GM12878 (cell line): ENCODE measurements at regions not wholly inside any gene's neighbourhood (a gene's known extent, or its start where the extent isn't known, plus 50 kb on each side); places are given as distances from the start of the nearest gene placed in this dataset.

Experiments
- ATAC-seq: fragments of 200-7000 bp; cut with Tn5 transposase; 3 replicates; pipeline ENCODE4 v1.9.1; 2020; ENCODE audit warnings: mild to moderate bottlenecking, moderate library complexity
- BruUV-seq: library from RNA; stranded (reverse); fragments of 400-500 nt; replicated peaks from 2 replicates; lab custom pipeline; 2021; lab: Mats Ljungman, UMichigan
- CTCF ChIA-PET: fragments of 300-600 bp; sonication (Branson Sonifier 250); formaldehyde crosslinking; extraction: SDS; loops from one replicate; lab custom pipeline; 2021; ENCODE audit warnings: inconsistent platforms; lab: Yijun Ruan, JAX
- POLR2A ChIA-PET: fragments of 350-600 bp; formaldehyde crosslinking; extraction: SDS; loops from one replicate; lab custom pipeline; 2021; ENCODE audit warnings: inconsistent platforms; lab: Charles Lee
- RAD21 ChIA-PET: fragments of 300-600 bp; sonication (Branson Sonifier 250); formaldehyde crosslinking; loops from one replicate; lab custom pipeline; 2023; ENCODE audit warnings: antibody characterized with exemption; ENCODE audit not compliant: unreplicated experiment; lab: Charles Lee
- SMC1A ChIA-PET: fragments of 300-600 bp; sonication (Branson Sonifier 250); formaldehyde crosslinking; loops from one replicate; lab custom pipeline; 2023; ENCODE audit not compliant: unreplicated experiment, uncharacterized antibody; lab: Charles Lee
- DNase-seq: peaks from one replicate; pipeline ENCODE4 v3.0.0-alpha.2; 2011; ENCODE audit warnings: low read depth, low spot score
- FAIRE-seq: peaks from 3 replicates; lab custom pipeline; 2011; peaks lifted over from hg19 to GRCh38; lab: Jason Lieb, UNC
- H2AFZ ChIP-seq: 2 replicates; pipeline ENCODE4 v1.6.0; 2011; ENCODE audit warnings: low read depth, low read length, control low read depth; ENCODE audit not compliant: control insufficient read depth
- H3K27ac ChIP-seq: 2 replicates; pipeline ENCODE4 v1.5.1; 2011; ENCODE audit warnings: control low read depth; ENCODE audit not compliant: control insufficient read depth, insufficient read depth
- H3K27me3 ChIP-seq, 2 experiments: replicated peaks in 1 of 2; 2 replicates each; pipeline versions ENCODE4 v1.6.0 to v1.6.1; 2011; ENCODE audit warnings: low read length in 1 of 2; ENCODE audit not compliant: control insufficient read depth in 2 of 2, insufficient read depth in 2 of 2
- H3K36me3 ChIP-seq, 2 experiments: 2 replicates each; pipeline ENCODE4 v1.5.1; 2011; ENCODE audit warnings: low read length in 1 of 2; ENCODE audit not compliant: control insufficient read depth in 2 of 2, insufficient read depth in 2 of 2
- H3K4me1 ChIP-seq: 2 replicates; pipeline ENCODE4 v1.6.1; 2011; ENCODE audit warnings: mild to moderate bottlenecking, low read length, moderate library complexity, mixed read lengths; ENCODE audit not compliant: control insufficient read depth, insufficient read depth
- H3K4me2 ChIP-seq: 2 replicates; pipeline ENCODE4 v1.6.0; 2011; ENCODE audit warnings: control low read depth; ENCODE audit not compliant: control insufficient read depth, insufficient read depth
- H3K4me3 ChIP-seq: fragments of 200-600 bp; sonication (generic); 2 replicates; pipeline ENCODE4 v1.5.1; 2016
- H3K79me2 ChIP-seq: 2 replicates; pipeline ENCODE4 v1.6.0; 2011; ENCODE audit warnings: low read length; ENCODE audit not compliant: control insufficient read depth, insufficient read depth
- H3K9ac ChIP-seq: 2 replicates; pipeline ENCODE4 v1.8.0; 2011; ENCODE audit warnings: low read length, control low read depth, mixed read lengths; ENCODE audit not compliant: control insufficient read depth, insufficient read depth
- H3K9me3 ChIP-seq: replicated peaks from 3 replicates; pipeline ENCODE4 v1.5.1; 2011; ENCODE audit warnings: mild to moderate bottlenecking, low read length; ENCODE audit not compliant: control insufficient read depth, insufficient read depth
- H4K20me1 ChIP-seq: 2 replicates; pipeline ENCODE4 v1.6.0; 2011; ENCODE audit not compliant: control insufficient read depth, insufficient read depth
- BHLHE40 ChIP-seq, 2 experiments: fragments of 450-650 bp in 1 of 2; IDR thresholded peaks; 2 replicates each; pipeline ENCODE4 v1.6.1; 2011 to 2017; ENCODE audit warnings: low read depth in 2 of 2, borderline replicate concordance in 1 of 2, improper control_type of control experiment in 1 of 2, low read length in 1 of 2, mild to moderate bottlenecking in 1 of 2
- EED ChIP-seq: sonication (generic); IDR thresholded peaks from 2 replicates; pipeline ENCODE4 v1.6.1; 2016; ENCODE audit warnings: antibody characterized with exemption, low read depth
- EZH2 ChIP-seq: IDR thresholded peaks from 2 replicates; pipeline ENCODE4 v1.6.1; 2012; ENCODE audit warnings: low read depth, mild to moderate bottlenecking, control low read depth, inconsistent platforms, low read length, borderline replicate concordance; ENCODE audit not compliant: control insufficient read depth
- MEF2A ChIP-seq: IDR thresholded peaks from 2 replicates; pipeline ENCODE4 v1.6.1; 2011; ENCODE audit warnings: low read depth, mild to moderate bottlenecking, low read length, moderate library complexity; ENCODE audit not compliant: insufficient read depth
- POLR2AphosphoS5 ChIP-seq: IDR thresholded peaks from 2 replicates; pipeline ENCODE4 v1.6.1; 2011; ENCODE audit warnings: mild to moderate bottlenecking, low read length, inconsistent platforms
- PRDM15 ChIP-seq: fragments of 450-650 bp; formaldehyde crosslinking; IDR thresholded peaks from 2 replicates; pipeline ENCODE4 v1.4.0; 2020; ENCODE audit warnings: mild to moderate bottlenecking, moderate library complexity
- ZBTB11 ChIP-seq: fragments of 450-650 bp; formaldehyde crosslinking; IDR thresholded peaks from 2 replicates; pipeline ENCODE4 v1.5.0; 2022; ENCODE audit warnings: mild to moderate bottlenecking, missing genetic modification characterization
- ZNF687 ChIP-seq: fragments of 450-650 bp; IDR thresholded peaks from 2 replicates; pipeline ENCODE4 v1.6.1; 2017; ENCODE audit warnings: mild to moderate bottlenecking, moderate library complexity
- ZZZ3 ChIP-seq: IDR thresholded peaks from 2 replicates; pipeline ENCODE4 v1.6.1; 2011; ENCODE audit warnings: low read depth; ENCODE audit not compliant: control insufficient read depth, insufficient read length
- WGBS: methylation state at CpG from one replicate; pipeline ENCODE4 v1.1.6; 2016; ENCODE audit warnings: low lambda C conversion rate; ENCODE audit not compliant: insufficient replicate concordance, insufficient coverage; ENCODE audit errors: missing lambda C conversion rate; 5-methylcytosine and 5-hydroxymethylcytosine counted together
- in situ Hi-C: fragments of 300-500 bp; cut with MboI; formaldehyde crosslinking; loops from 9 replicates; pipeline ENCODE4 v1.14.3; 2018; ENCODE audit warnings: mixed read lengths
- intact Hi-C: fragments of 100-400 bp; cut with micrococcal nuclease; formaldehyde crosslinking; loops from one replicate; pipeline ENCODE4 v1.14.2; 2022; ENCODE audit not compliant: unreplicated experiment
- TF ChIP-seq, protein P1 (sequence below), 3 experiments: IDR thresholded peaks in 2 of 3; conservative IDR thresholded peaks in 1 of 3; 2 replicates each; pipeline ENCODE4 v1.5.1; 2011; ENCODE audit warnings: low read depth in 3 of 3, low read length in 3 of 3, mild to moderate bottlenecking in 3 of 3, control low read depth in 2 of 3, moderate library complexity in 2 of 3, inconsistent platforms in 1 of 3, mixed read lengths in 1 of 3; ENCODE audit not compliant: control insufficient read depth in 2 of 3, insufficient read depth in 1 of 3; ENCODE audit errors: extremely low read depth in 1 of 3

GRCh38 chr16:51500306-51500705, 349.2 kb upstream of the SALL1 start:
- Histone ChIP-seq H3K79me2 (no peaks in the 10 kb centered on the region), H3K4me3 (no peak overlapping the region), H3K4me2 (no peak overlapping the region), H3K36me3 (no peaks in the 10 kb centered on the region), H2AFZ (no peak overlapping the region), H3K4me1 (no peaks in the 10 kb centered on the region), H3K27ac (no peak overlapping the region), H3K9me3 (no peaks in the 10 kb centered on the region), H3K27me3 (no peaks in the 10 kb centered on the region), H3K9ac (no peak overlapping the region), H4K20me1 (no peaks in the 10 kb centered on the region)
- ATAC-seq, result no peak
- FAIRE-seq, result no peak
- no TSS peak for BruUV-seq
- ChIA-PET CTCF (no interaction called here), SMC1A (interaction anchor here (0.6 to 1.1 kb wide), 2 partner anchors 19 to 94 kb away, joined by 3 read pairs; no protein-coding TSS in a partner anchor), RAD21 (no interaction called here), POLR2A (no interaction called here)
- no peak for DNase-seq
- intact Hi-C loops, result no loop called here
- 6% methylated on average over 1 of the region's 1 CpG for WGBS
- in situ Hi-C loops, result no loop called here
- TF ChIP-seq EED (no peak), ZBTB11 (no peak), EZH2 (no peak), PRDM15 (CRISPR knock-in tag) (no peak), ZNF687 (no peak), BHLHE40 (IDR thresholded peaks at IDR 0.05; ENCODE audit: borderline replicate concordance in 1 of 2, low read depth in 2 of 2, low read length in 1 of 2) (no peak), MEF2A (no peak), ZZZ3 (no peak), POLR2AphosphoS5 (no peak)
- TF ChIP-seq, protein P1, sequence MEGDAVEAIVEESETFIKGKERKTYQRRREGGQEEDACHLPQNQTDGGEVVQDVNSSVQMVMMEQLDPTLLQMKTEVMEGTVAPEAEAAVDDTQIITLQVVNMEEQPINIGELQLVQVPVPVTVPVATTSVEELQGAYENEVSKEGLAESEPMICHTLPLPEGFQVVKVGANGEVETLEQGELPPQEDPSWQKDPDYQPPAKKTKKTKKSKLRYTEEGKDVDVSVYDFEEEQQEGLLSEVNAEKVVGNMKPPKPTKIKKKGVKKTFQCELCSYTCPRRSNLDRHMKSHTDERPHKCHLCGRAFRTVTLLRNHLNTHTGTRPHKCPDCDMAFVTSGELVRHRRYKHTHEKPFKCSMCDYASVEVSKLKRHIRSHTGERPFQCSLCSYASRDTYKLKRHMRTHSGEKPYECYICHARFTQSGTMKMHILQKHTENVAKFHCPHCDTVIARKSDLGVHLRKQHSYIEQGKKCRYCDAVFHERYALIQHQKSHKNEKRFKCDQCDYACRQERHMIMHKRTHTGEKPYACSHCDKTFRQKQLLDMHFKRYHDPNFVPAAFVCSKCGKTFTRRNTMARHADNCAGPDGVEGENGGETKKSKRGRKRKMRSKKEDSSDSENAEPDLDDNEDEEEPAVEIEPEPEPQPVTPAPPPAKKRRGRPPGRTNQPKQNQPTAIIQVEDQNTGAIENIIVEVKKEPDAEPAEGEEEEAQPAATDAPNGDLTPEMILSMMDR (IDR thresholded peaks at IDR 0.05 in 2 of 3, conservative IDR thresholded peaks at IDR 0.05 in 1 of 3; ENCODE audit: control insufficient read depth in 2 of 3, extremely low read depth in 1 of 3, insufficient read depth in 1 of 3, low read depth in 3 of 3, low read length in 3 of 3), result no peak
